K562 (cell line): ENCODE measurements at regions not wholly inside any gene's neighbourhood (a gene's known extent, or its start where the extent isn't known, plus 50 kb on each side); places are given as distances from the start of the nearest gene placed in this dataset.

Experiments
- ATAC-seq: fragments of 200-7000 bp; cut with Tn5 transposase; 3 replicates; pipeline ENCODE4 v1.9.1; 2020; ENCODE audit warnings: moderate library complexity
- BruUV-seq: library from RNA; stranded (reverse); fragments of 400-500 nt; replicated peaks from 2 replicates; lab custom pipeline; 2021; lab: Mats Ljungman, UMichigan
- CTCF ChIA-PET: fragments of 300-600 bp; formaldehyde crosslinking; extraction: SDS; loops from one replicate; lab custom pipeline; 2021; ENCODE audit warnings: low intra/inter-chr PET ratio; lab: Yijun Ruan, JAX
- POLR2A ChIA-PET: fragments of 300-600, 350-650 bp; sonication (Branson Sonifier 250); formaldehyde crosslinking; extraction: SDS; loops from one replicate; lab custom pipeline; 2021; ENCODE audit warnings: antibody characterized with exemption, inconsistent platforms; lab: Yijun Ruan, JAX
- DNase-seq, 4 experiments: peaks; one replicate each; pipeline versions ENCODE4 v3.0.0 to v3.0.0-alpha.2; 2011 to 2018; ENCODE audit warnings: low spot score in 3 of 4, mixed read lengths in 3 of 4; ENCODE audit errors: extremely low read depth in 1 of 4
- FAIRE-seq: peaks from 2 replicates; lab custom pipeline; 2011; peaks lifted over from hg19 to GRCh38; lab: Jason Lieb, UNC
- H2AFZ ChIP-seq: 2 replicates; pipeline ENCODE4 v1.6.0; 2011; ENCODE audit warnings: low read depth, low read length, control low read depth, inconsistent platforms
- H3K27ac ChIP-seq: fragments of 200-600 bp; 3 replicates; pipeline ENCODE4 v1.8.0; 2011; ENCODE audit warnings: low read depth, mild to moderate bottlenecking, control low read depth, inconsistent platforms, low read length, moderate library complexity, mixed read lengths; ENCODE audit errors: extremely low read depth
- H3K27me3 ChIP-seq, 2 experiments: fragments of 300-600 bp in 1 of 2; 2 replicates in 1 of 2; 3 replicates in 1 of 2; pipeline versions ENCODE4 v1.6.0 to v1.8.0; 2011; ENCODE audit warnings: inconsistent platforms in 2 of 2, low read length in 2 of 2, mild to moderate bottlenecking in 1 of 2, mixed read lengths in 1 of 2, moderate library complexity in 1 of 2; ENCODE audit not compliant: control insufficient read depth in 2 of 2, insufficient read depth in 2 of 2
- H3K36me3 ChIP-seq: fragments of 300-600 bp; 3 replicates; pipeline ENCODE4 v1.8.0; 2011; ENCODE audit warnings: mild to moderate bottlenecking, low read length, inconsistent platforms; ENCODE audit not compliant: control insufficient read depth, insufficient read depth
- H3K4me1 ChIP-seq, 2 experiments: fragments of 200-600 bp in 1 of 2; replicated peaks in 1 of 2; 2 replicates in 1 of 2; 3 replicates in 1 of 2; pipeline versions ENCODE4 v1.5.1 to v1.8.0; 2011; ENCODE audit warnings: inconsistent platforms in 2 of 2, low read length in 2 of 2, mild to moderate bottlenecking in 1 of 2, mixed read lengths in 1 of 2, moderate library complexity in 1 of 2; ENCODE audit not compliant: control insufficient read depth in 2 of 2, insufficient read depth in 2 of 2
- H3K4me2 ChIP-seq: 2 replicates; pipeline ENCODE4 v1.6.1; 2011; ENCODE audit warnings: low read length, control low read depth, inconsistent platforms, mixed read lengths; ENCODE audit not compliant: insufficient read depth
- H3K4me3 ChIP-seq: fragments of 200-600 bp; sonication (generic), shearing (Covaris generic); 2 replicates; pipeline ENCODE4 v1.5.1; 2016; ENCODE audit warnings: control low read depth, inconsistent platforms
- H3K79me2 ChIP-seq: fragments of 200-600 bp; 3 replicates; pipeline ENCODE4 v1.8.0; 2011; ENCODE audit warnings: low read length, inconsistent platforms; ENCODE audit not compliant: control insufficient read depth, insufficient read depth
- H3K9ac ChIP-seq, 2 experiments: 2 replicates each; pipeline versions ENCODE4 v1.6.0 to v1.6.1; 2011; ENCODE audit warnings: low read depth in 2 of 2, low read length in 2 of 2, control low read depth in 1 of 2, inconsistent platforms in 1 of 2, mild to moderate bottlenecking in 1 of 2, mixed read lengths in 1 of 2; ENCODE audit not compliant: insufficient read depth in 1 of 2
- H3K9me1 ChIP-seq: one replicate; pipeline ENCODE4 v1.6.0; 2011; ENCODE audit warnings: inconsistent platforms, mild to moderate bottlenecking, low read length, moderate library complexity; ENCODE audit not compliant: control insufficient read depth, insufficient read depth
- H3K9me3 ChIP-seq: replicated peaks from 2 replicates; pipeline ENCODE4 v1.5.1; 2011; ENCODE audit warnings: low read depth, low read length, inconsistent platforms; ENCODE audit not compliant: control insufficient read depth, insufficient read depth
- H4K20me1 ChIP-seq: replicated peaks from 2 replicates; pipeline ENCODE4 v1.6.1; 2011; ENCODE audit warnings: low read length, inconsistent platforms, mixed read lengths; ENCODE audit not compliant: control insufficient read depth, insufficient read depth
- GTF3C2 ChIP-seq: IDR thresholded peaks from 3 replicates; pipeline ENCODE4 v1.6.1; 2011; ENCODE audit warnings: borderline replicate concordance, mild to moderate bottlenecking, moderate library complexity; ENCODE audit not compliant: insufficient read length; ENCODE audit errors: extremely low read depth
- NFE2L1 ChIP-seq: fragments of 450-650 bp; IDR thresholded peaks from 2 replicates; pipeline ENCODE4 v1.6.1; 2016; ENCODE audit warnings: missing genetic modification characterization, low read depth, mild to moderate bottlenecking, missing compliant biosample characterization, moderate library complexity, borderline replicate concordance
- YY1 ChIP-seq, 3 experiments: IDR thresholded peaks; 2 replicates each; pipeline ENCODE4 v1.6.1; 2011; ENCODE audit warnings: low read length in 2 of 3, mild to moderate bottlenecking in 2 of 3, moderate library complexity in 2 of 3, borderline replicate concordance in 1 of 3, control low read depth in 1 of 3, low read depth in 1 of 3; ENCODE audit not compliant: insufficient read depth in 3 of 3, insufficient replicate concordance in 2 of 3, control insufficient read depth in 1 of 3, insufficient read length in 1 of 3; ENCODE audit errors: extremely low read depth in 1 of 3
- ZNF740 ChIP-seq, 3 experiments: fragments of 200-800 bp in 1 of 3; sonication (Bioruptor generic) in 1 of 3; sonication (generic) in 1 of 3; formaldehyde crosslinking in 1 of 3; IDR thresholded peaks; 2 replicates each; pipeline versions ENCODE4 v1.6.1 to v1.8.0; 2016 to 2022; ENCODE audit warnings: mild to moderate bottlenecking in 2 of 3, missing compliant biosample characterization in 2 of 3, missing genetic modification characterization in 2 of 3, missing genetic modification reagents in 1 of 3
- WGBS: fragments of 100-300 bp; shearing (Covaris generic); methylation state at CpG from one replicate; pipeline ENCODE4 v1.1.6; 2016; ENCODE audit warnings: low coverage, mixed read lengths; ENCODE audit not compliant: insufficient coverage; ENCODE audit errors: missing lambda C conversion rate; 5-methylcytosine and 5-hydroxymethylcytosine counted together
- in situ Hi-C: fragments of 300-500 bp; cut with MboI; formaldehyde crosslinking; loops from 4 replicates; pipeline ENCODE4 v1.15.0; 2018; ENCODE audit warnings: inconsistent platforms, mixed read lengths
- intact Hi-C: fragments of 100-400 bp; cut with micrococcal nuclease; formaldehyde crosslinking; loops from 2 replicates; pipeline ENCODE4 v1.14.2; 2022

GRCh38 chr13:66137384-66137783, 1092.8 kb downstream of the PCDH9 start (continued):
- TF ChIP-seq GTF3C2 = no peak
- TF ChIP-seq, all 486 proteins: peak for 0

- FAIRE-seq (no peak), DNase-seq (no peak), ATAC-seq (no peak)
- Histone ChIP-seq H3K27ac (no peak overlapping the region), H3K79me2 (no peaks in the 10 kb centered on the region), H3K36me3 (no peaks in the 10 kb centered on the region), H3K4me2 (no peak overlapping the region), H3K4me3 (no peak overlapping the region), H2AFZ (no peak overlapping the region), H3K4me1 (no peaks in the 10 kb centered on the region), H3K9me1 (no peaks in the 10 kb centered on the region), H3K9me3 (no peaks in the 10 kb centered on the region), H3K27me3 (no peaks in the 10 kb centered on the region), H4K20me1 (no peaks in the 10 kb centered on the region), H3K9ac (no peak overlapping the region)
- in situ Hi-C loops (no loop called here), intact Hi-C loops (no loop called here)
- ChIA-PET POLR2A (no interaction called here), CTCF (no interaction called here)
- TF ChIP-seq ZNF740 (CRISPR knock-in tag; IDR thresholded peaks at IDR 0.05) = no peak
- TF ChIP-seq ZNF740 (tag; IDR thresholded peaks at IDR 0.05) = no peak
- TF ChIP-seq NFE2L1 = no peak
- TF ChIP-seq YY1 (IDR thresholded peaks at IDR 0.05; ENCODE audit: borderline replicate concordance in 1 of 3, control insufficient read depth in 1 of 3, extremely low read depth in 1 of 3, insufficient read depth in 3 of 3, insufficient read length in 1 of 3, insufficient replicate concordance in 2 of 3, low read depth in 1 of 3, low read length in 2 of 3) = no peak
- 16% methylated on average over 4 of the region's 4 CpGs for WGBS
- no TSS peak for BruUV-seq
These were observed 1101.4 kb downstream of the PCDH9 start for GRCh38 chr13:66128692-66129269.
